ENCODE measurements at regions not wholly inside any gene's neighbourhood (a gene's known extent, or its start where the extent isn't known, plus 50 kb on each side); places are given as distances from the start of the nearest gene placed in this dataset.

DNA sequence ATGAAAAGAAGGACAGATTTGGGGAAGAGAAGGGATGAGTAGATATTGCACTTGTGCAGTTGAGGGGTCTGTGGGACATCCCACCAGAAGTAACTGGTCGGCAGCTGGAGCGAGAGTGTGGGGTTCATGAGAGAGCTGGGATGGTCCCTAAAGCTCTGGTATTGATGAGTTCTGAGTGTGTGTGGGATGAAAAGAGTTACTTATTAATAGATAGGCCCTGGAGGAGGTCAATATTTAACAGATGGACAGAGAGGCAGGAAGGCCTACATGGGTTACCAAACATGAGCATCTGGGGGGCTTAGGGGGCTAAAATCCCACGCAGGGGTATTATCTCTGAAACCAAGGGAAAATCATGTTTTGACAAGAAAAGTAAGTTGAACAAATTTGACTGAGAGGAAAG, 95.7 kb upstream of the SFMBT2 start:
- TF ChIP-seq CTCF (IDR thresholded peaks at IDR 0.05), result no peak
- TF ChIP-seq BHLHE40 (IDR thresholded peaks at IDR 0.05; ENCODE audit: low read depth, low read length), result no peak
- no peak for TF ChIP-seq MAX (IDR thresholded peaks at IDR 0.05)
